IMR-90 (cell line): ENCODE measurements at regions not wholly inside any gene's neighbourhood (a gene's known extent, or its start where the extent isn't known, plus 50 kb on each side); places are given as distances from the start of the nearest gene placed in this dataset.

Experiments used
- CTCF ChIP-seq: conservative IDR thresholded peaks from 2 replicates; pipeline ENCODE4 v1.5.1; 2012; ENCODE audit warnings: mild to moderate bottlenecking, low read depth, low read length, improper control_type of control experiment
- POLR2A ChIP-seq: IDR thresholded peaks from 2 replicates; pipeline ENCODE4 v1.6.1; 2012; ENCODE audit warnings: mild to moderate bottlenecking, low read depth, low read length

DNA sequence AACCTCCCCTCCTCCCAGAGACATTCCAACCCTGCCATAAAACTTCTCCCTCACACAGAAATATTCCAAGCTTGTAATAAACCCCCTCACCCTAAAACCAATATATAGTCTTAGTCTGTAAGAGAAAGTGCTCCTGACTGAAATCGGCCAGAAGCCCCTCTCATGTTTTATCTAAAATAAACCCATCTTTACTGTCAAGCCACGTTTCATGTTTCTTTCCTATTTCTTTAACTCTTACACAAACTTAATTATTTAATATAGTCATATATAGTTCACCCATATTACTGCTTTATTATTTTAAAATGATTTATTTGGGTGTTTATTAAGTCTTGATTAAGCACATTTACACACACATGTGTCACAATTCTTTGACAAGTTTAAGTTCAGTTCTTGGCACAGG is 191.3 kb upstream of the AADAT start:
- TF ChIP-seq POLR2A = no peak
- TF ChIP-seq CTCF = no peak
